Gastroesophageal sphincter (tissue), 4 donors: ENCODE measurements at regions not wholly inside any gene's neighbourhood (a gene's known extent, or its start where the extent isn't known, plus 50 kb on each side); places are given as distances from the start of the nearest gene placed in this dataset.

ENCODE experiments used
- ATAC-seq: fragments of 150-250 bp; one replicate; pipeline ENCODE4 v1.9.1; 2016; ENCODE audit warnings: mild to moderate bottlenecking, moderate library complexity
- H3K27ac ChIP-seq, 4 donors: fragments of 200-600 bp; sonication (generic) in 3 of 4; 1 replicate in 3 of 4; 2 replicates in 1 of 4; pipeline ENCODE4 v1.5.1; 2016 to 2019
- H3K27me3 ChIP-seq: fragments of 200-600 bp; sonication (generic); one replicate; pipeline ENCODE4 v1.5.1; 2019
- H3K36me3 ChIP-seq, 2 donors: fragments of 200-600 bp; sonication (generic); one replicate each; pipeline ENCODE4 v1.5.1; 2019; ENCODE audit warnings: control low read depth in 1 of 2
- H3K4me1 ChIP-seq, 3 donors: fragments of 200-600 bp; sonication (generic); 1 replicate in 2 of 3; 2 replicates in 1 of 3; pipeline ENCODE4 v1.5.1; 2016 to 2019; ENCODE audit warnings: control low read depth in 2 of 3
- H3K4me3 ChIP-seq, 2 donors: fragments of 200-600 bp; sonication (generic); one replicate each; pipeline ENCODE4 v1.5.1; 2019; ENCODE audit warnings: mild to moderate bottlenecking in 1 of 2, moderate library complexity in 1 of 2
- H3K9me3 ChIP-seq, 3 donors: fragments of 200-600 bp; sonication (generic); one replicate each; pipeline ENCODE4 v1.5.1; 2017 to 2019; ENCODE audit warnings: control low read depth in 2 of 3
- EP300 ChIP-seq: sonication (generic); formaldehyde crosslinking; IDR thresholded peaks from one replicate; pipeline ENCODE4 v1.6.1; 2017; ENCODE audit warnings: antibody characterized with exemption, mild to moderate bottlenecking
- POLR2A ChIP-seq, 2 donors: fragments of 450-650 bp; IDR thresholded peaks; one replicate each; pipeline ENCODE4 v1.6.1; 2017; ENCODE audit warnings: antibody characterized with exemption in 2 of 2, mild to moderate bottlenecking in 2 of 2, moderate library complexity in 1 of 2
- POLR2AphosphoS5 ChIP-seq: sonication (generic); formaldehyde crosslinking; IDR thresholded peaks from one replicate; pipeline ENCODE4 v1.6.1; 2017; ENCODE audit warnings: antibody characterized with exemption
- WGBS, 2 donors: methylation state at CpG; one replicate each; pipeline ENCODE4 v1.1.5; 2018; ENCODE audit warnings: low coverage in 1 of 2; 5-methylcytosine and 5-hydroxymethylcytosine counted together
- TF ChIP-seq, protein P1 (sequence below), 4 experiments: fragments of 200-600 bp in 2 of 4; fragments of 450-650 bp in 2 of 4; sonication (generic) in 1 of 4; IDR thresholded peaks; one replicate each; pipeline ENCODE4 v1.5.1; 2017 to 2019; ENCODE audit warnings: antibody characterized with exemption in 4 of 4, mild to moderate bottlenecking in 2 of 4, moderate library complexity in 2 of 4

DNA sequence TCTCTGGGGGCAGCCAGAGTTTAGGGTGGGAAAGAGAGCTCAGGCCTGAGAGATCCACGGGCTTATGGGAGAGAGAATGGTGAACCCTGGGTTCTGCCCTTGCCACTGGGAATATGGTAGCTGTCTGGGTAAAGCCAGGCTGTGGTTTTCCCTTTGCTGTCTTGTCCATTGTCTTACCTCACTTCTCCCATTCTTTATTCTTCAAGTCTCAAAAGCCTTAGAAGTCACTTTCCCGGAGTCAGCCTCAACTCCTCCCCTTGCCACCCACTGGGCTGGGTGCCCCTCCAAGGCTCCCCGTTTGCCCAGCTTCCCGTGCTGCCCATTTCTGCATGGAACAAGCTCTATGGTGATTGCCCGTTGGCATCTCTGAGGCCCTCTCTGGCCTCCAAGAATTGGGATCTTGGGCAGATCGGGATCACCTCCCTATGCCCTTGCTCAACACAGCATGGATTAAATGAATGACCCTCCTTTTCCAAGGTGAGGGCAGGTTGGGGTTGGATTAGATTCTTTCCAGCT lies 228.2 kb downstream of the HAUS1 start:
- Histone ChIP-seq H3K36me3 (no peaks in the 10 kb centered on the region), H3K27me3 (peaks cover 4% of the 10 kb centered on the region), H3K9me3 (no peaks in the 10 kb centered on the region), H3K4me1 (peaks cover 2 to 36% (median 12%) of the 10 kb centered on the region in 3 donors), H3K4me3 (no peak overlapping the region), H3K27ac (no peak overlapping the region)
- 81 to 84% methylated on average over 3 to 6 of the region's 6 CpGs for WGBS, 2 donors
- ATAC-seq: no peak
- no peak for TF ChIP-seq POLR2AphosphoS5
- no peak for TF ChIP-seq POLR2A (IDR thresholded peaks at IDR 0.05)
- no peak for TF ChIP-seq EP300
- TF ChIP-seq, protein P1, sequence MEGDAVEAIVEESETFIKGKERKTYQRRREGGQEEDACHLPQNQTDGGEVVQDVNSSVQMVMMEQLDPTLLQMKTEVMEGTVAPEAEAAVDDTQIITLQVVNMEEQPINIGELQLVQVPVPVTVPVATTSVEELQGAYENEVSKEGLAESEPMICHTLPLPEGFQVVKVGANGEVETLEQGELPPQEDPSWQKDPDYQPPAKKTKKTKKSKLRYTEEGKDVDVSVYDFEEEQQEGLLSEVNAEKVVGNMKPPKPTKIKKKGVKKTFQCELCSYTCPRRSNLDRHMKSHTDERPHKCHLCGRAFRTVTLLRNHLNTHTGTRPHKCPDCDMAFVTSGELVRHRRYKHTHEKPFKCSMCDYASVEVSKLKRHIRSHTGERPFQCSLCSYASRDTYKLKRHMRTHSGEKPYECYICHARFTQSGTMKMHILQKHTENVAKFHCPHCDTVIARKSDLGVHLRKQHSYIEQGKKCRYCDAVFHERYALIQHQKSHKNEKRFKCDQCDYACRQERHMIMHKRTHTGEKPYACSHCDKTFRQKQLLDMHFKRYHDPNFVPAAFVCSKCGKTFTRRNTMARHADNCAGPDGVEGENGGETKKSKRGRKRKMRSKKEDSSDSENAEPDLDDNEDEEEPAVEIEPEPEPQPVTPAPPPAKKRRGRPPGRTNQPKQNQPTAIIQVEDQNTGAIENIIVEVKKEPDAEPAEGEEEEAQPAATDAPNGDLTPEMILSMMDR (IDR thresholded peaks at IDR 0.05): no peak

DNA sequence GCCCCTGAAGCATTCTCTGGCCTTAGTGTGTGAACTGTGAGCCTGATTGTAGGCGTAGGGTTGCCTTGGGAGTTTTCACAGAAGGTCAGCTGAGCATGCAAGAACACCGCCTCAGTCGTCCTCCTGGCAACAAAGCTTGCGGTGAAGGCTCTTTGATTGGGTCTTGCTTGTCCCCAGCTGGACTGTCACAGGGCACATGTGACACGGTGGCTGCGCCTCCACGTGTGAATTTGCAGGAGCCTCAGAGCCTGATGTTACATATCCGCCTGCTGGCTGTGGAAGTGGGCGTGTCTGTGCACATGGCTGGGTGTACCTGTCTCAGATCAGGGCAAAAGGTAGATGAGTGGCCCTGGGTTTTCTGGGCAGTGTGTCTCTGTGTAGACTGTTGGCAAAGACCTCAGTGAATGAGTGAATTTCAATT lies 228.7 kb downstream of the HAUS1 start:
- Histone ChIP-seq H3K4me3 (peak overlapping the region in 1 of 2 donors; percentile 67), H3K27me3 (peaks cover 4% of the 10 kb centered on the region), H3K4me1 (peaks cover 2 to 36% (median 12%) of the 10 kb centered on the region in 3 donors), H3K36me3 (no peaks in the 10 kb centered on the region), H3K9me3 (no peaks in the 10 kb centered on the region), H3K27ac (no peak overlapping the region)
- ATAC-seq: no peak
- TF ChIP-seq POLR2AphosphoS5 (no peak), EP300 (no peak), POLR2A (IDR thresholded peaks at IDR 0.05) (no peak)
- TF ChIP-seq, protein P1 (IDR thresholded peaks at IDR 0.05): no peak
- 85% methylated on average over 4 of the region's 9 CpGs; no CpG with 5 or more reads in 1 of the 2 donors for WGBS, 2 donors

DNA sequence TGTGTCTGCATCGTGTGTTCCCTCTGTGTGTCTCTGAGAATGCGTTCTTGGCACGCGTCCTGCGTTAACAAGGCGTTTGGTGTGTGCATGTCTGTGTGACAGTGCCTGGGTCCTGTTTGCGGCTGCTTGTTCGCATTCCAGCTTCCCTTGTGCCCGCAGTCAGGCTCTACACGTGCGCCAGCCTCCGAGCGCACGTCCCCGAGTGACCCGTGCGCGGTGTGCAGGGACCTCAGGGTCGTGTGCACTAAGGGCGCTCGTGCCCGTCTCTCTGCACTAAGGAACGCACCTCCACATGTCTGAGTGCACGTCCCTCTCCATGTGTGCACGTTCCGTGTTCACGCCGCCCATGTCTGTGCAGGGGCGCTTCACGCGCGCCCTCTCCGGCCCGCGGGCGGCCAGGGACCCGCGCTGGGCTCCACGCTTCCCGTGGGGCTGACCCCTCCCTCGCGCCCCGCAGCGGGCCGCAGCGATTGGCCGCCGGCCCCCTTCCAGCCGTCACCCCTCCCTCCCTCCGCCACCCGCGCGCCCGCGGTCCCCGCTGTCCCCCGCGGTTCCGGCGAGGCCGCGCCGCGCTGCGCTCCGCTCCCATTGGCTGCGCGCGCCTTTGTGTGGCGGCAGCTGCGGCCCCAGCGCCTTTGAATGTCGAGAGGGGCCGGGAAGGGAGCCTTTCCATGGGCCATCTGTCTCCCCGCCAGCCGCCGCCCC lies 229.4 kb downstream of the HAUS1 start:
- no peaks in the 10 kb centered on the region for H3K36me3 ChIP-seq
- WGBS, 2 donors: 5% methylated on average over 6 of the region's 77 CpGs; no CpG with 5 or more reads in 1 of the 2 donors
- H3K9me3 ChIP-seq: no peaks in the 10 kb centered on the region
- H3K4me1 ChIP-seq: peaks cover 2 to 36% (median 12%) of the 10 kb centered on the region in 3 donors
- peak; percentile 45 for ATAC-seq
- peak overlapping the region; percentile 67 to 84 for H3K4me3 ChIP-seq
- TF ChIP-seq POLR2AphosphoS5 (no peak), EP300 (no peak), POLR2A (IDR thresholded peaks at IDR 0.05) (no peak)
- TF ChIP-seq, protein P1 (IDR thresholded peaks at IDR 0.05): no peak
- no peak overlapping the region for H3K27ac ChIP-seq
- peaks cover 4% of the 10 kb centered on the region for H3K27me3 ChIP-seq

DNA sequence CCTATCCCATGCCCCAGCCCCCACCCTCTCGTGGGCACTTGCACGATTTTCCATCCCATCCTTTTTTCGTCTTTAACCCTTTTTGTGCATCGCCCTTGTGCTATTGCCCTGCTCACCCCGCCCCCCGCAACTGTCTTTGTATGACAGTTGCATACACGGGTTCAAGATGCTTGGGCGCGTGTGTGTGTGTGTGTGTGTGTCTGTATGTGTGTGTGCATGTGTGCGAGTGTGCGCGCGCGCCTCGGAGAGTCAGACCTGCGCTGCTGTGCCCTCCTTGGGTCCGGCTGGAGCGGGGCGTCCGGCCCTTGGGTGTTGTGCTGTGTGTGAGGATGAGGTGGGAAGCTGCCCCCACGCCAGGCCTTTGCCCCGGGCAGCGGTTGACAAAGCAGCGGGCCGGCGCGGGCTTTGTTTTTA lies 230.7 kb downstream of the HAUS1 start:
- Histone ChIP-seq H3K4me1 (peaks cover 2 to 36% (median 12%) of the 10 kb centered on the region in 3 donors), H3K27ac (no peak overlapping the region), H3K27me3 (peaks cover 4% of the 10 kb centered on the region), H3K4me3 (peak overlapping the region; percentile 67 to 84), H3K9me3 (no peaks in the 10 kb centered on the region), H3K36me3 (no peaks in the 10 kb centered on the region)
- ATAC-seq: no peak
- WGBS, 2 donors: 0 to 2% methylated on average over 4 to 8 of the region's 27 CpGs
- no peak for TF ChIP-seq POLR2AphosphoS5
- no peak for TF ChIP-seq POLR2A (IDR thresholded peaks at IDR 0.05)
- TF ChIP-seq, protein P1 (IDR thresholded peaks at IDR 0.05): no peak
- TF ChIP-seq EP300: no peak
